Trophoblast cell (in vitro differentiated cells and primary cell): ENCODE measurements at regions not wholly inside any gene's neighbourhood (a gene's known extent, or its start where the extent isn't known, plus 50 kb on each side); places are given as distances from the start of the nearest gene placed in this dataset.
A peak's percentile ranks its signal among the peaks of the same experiment; 100 is the strongest.

ENCODE experiments used
- DNase-seq, 2 donors: peaks; one replicate each; pipeline ENCODE4 v3.0.0-alpha.2; 2016
- H2AFZ ChIP-seq: 2 replicates; pipeline ENCODE4 v1.6.1; 2013; ENCODE audit warnings: low read length, moderate library complexity, mild to moderate bottlenecking; ENCODE audit not compliant: insufficient read depth, poor library complexity
- H2AK5ac ChIP-seq: 2 replicates; pipeline ENCODE4 v1.6.1; 2013; ENCODE audit warnings: mild to moderate bottlenecking, low read length
- H2BK120ac ChIP-seq: 2 replicates; pipeline ENCODE4 v1.6.1; 2013; ENCODE audit warnings: low read length, mild to moderate bottlenecking, moderate library complexity; ENCODE audit not compliant: insufficient read depth, poor library complexity
- H2BK12ac ChIP-seq: 2 replicates; pipeline ENCODE4 v1.6.1; 2013; ENCODE audit warnings: mild to moderate bottlenecking, low read length, moderate library complexity
- H2BK5ac ChIP-seq: 2 replicates; pipeline ENCODE4 v1.6.1; 2013; ENCODE audit warnings: low read length, low read depth, moderate library complexity, mild to moderate bottlenecking; ENCODE audit not compliant: poor library complexity
- H3K14ac ChIP-seq: 2 replicates; pipeline ENCODE4 v1.6.1; 2013; ENCODE audit warnings: mild to moderate bottlenecking, low read length
- H3K18ac ChIP-seq: 2 replicates; pipeline ENCODE4 v1.6.1; 2013; ENCODE audit warnings: mild to moderate bottlenecking, low read length
- H3K23ac ChIP-seq: 2 replicates; pipeline ENCODE4 v1.6.1; 2013; ENCODE audit warnings: low read length
- H3K27ac ChIP-seq: 2 replicates; pipeline ENCODE4 v1.5.1; 2013; ENCODE audit warnings: low read depth, mild to moderate bottlenecking, inconsistent platforms, low read length, moderate library complexity
- H3K27me3 ChIP-seq: 2 replicates; pipeline ENCODE4 v1.6.1; 2013; ENCODE audit warnings: inconsistent platforms, mild to moderate bottlenecking, low read length, moderate library complexity; ENCODE audit not compliant: insufficient read depth
- H3K36me3 ChIP-seq, 2 experiments: 1 replicate in 1 of 2; 2 replicates in 1 of 2; pipeline ENCODE4 v1.6.1; 2013; ENCODE audit warnings: low read length in 2 of 2, mild to moderate bottlenecking in 2 of 2, moderate library complexity in 1 of 2; ENCODE audit not compliant: insufficient read depth in 2 of 2, control insufficient read depth in 1 of 2
- H3K4ac ChIP-seq: 2 replicates; pipeline ENCODE4 v1.6.1; 2013; ENCODE audit warnings: low read depth, mild to moderate bottlenecking, low read length, moderate library complexity
- H3K4me1 ChIP-seq, 2 experiments: 1 replicate in 1 of 2; 2 replicates in 1 of 2; pipeline ENCODE4 v1.6.1; 2013; ENCODE audit warnings: low read length in 2 of 2, mild to moderate bottlenecking in 2 of 2, moderate library complexity in 1 of 2; ENCODE audit not compliant: insufficient read depth in 2 of 2, control insufficient read depth in 1 of 2
- H3K4me2 ChIP-seq: 2 replicates; pipeline ENCODE4 v1.6.1; 2013; ENCODE audit warnings: inconsistent platforms, mild to moderate bottlenecking, low read length, moderate library complexity
- H3K4me3 ChIP-seq: 2 replicates; pipeline ENCODE4 v1.5.1; 2013; ENCODE audit warnings: mild to moderate bottlenecking, low read depth, low read length, inconsistent platforms
- H3K79me1 ChIP-seq: one replicate; pipeline ENCODE4 v1.6.1; 2013; ENCODE audit warnings: low read length
- H3K79me2 ChIP-seq: 2 replicates; pipeline ENCODE4 v1.6.1; 2013; ENCODE audit warnings: low read length, mild to moderate bottlenecking; ENCODE audit not compliant: control insufficient read depth, insufficient read depth, poor library complexity
- H3K9ac ChIP-seq: 2 replicates; pipeline ENCODE4 v1.6.1; 2013; ENCODE audit warnings: mild to moderate bottlenecking, low read length
- H3K9me3 ChIP-seq: 2 replicates; pipeline ENCODE4 v1.6.1; 2013; ENCODE audit warnings: low read depth, mild to moderate bottlenecking, control low read depth, inconsistent platforms, low read length; ENCODE audit not compliant: insufficient read depth
- H4K12ac ChIP-seq: 2 replicates; pipeline ENCODE4 v1.6.1; 2013; ENCODE audit warnings: low read depth, mild to moderate bottlenecking, low read length, moderate library complexity
- H4K8ac ChIP-seq: 2 replicates; pipeline ENCODE4 v1.6.1; 2013; ENCODE audit warnings: low read depth, mild to moderate bottlenecking, low read length, moderate library complexity
- H4K91ac ChIP-seq: one replicate; pipeline ENCODE4 v1.6.1; 2013; ENCODE audit warnings: low read depth, mild to moderate bottlenecking, low read length, moderate library complexity
- WGBS: extraction: QIAGEN DNeasy Blood & Tissue Kit; methylation state at CpG from one replicate; pipeline ENCODE4 v1.1.7; 2013; ENCODE audit warnings: missing lambda C conversion rate; ENCODE audit not compliant: insufficient read length, insufficient coverage; ENCODE audit errors: extremely low coverage; 5-methylcytosine and 5-hydroxymethylcytosine counted together

GRCh38 chrX:155751131-155751530 is 130.0 kb upstream of the VAMP7 start:
- no peaks in the 10 kb centered on the region for H3K27me3 ChIP-seq

GRCh38 chrX:155747520-155747919 is 133.6 kb upstream of the VAMP7 start:
- Histone ChIP-seq H3K79me1 (no peaks in the 10 kb centered on the region), H3K27me3 (no peaks in the 10 kb centered on the region), H3K4me3 (no peak overlapping the region), H4K8ac (no peak overlapping the region), H3K18ac (no peak overlapping the region), H3K79me2 (no peaks in the 10 kb centered on the region), H4K91ac (no peak overlapping the region), H3K9me3 (no peaks in the 10 kb centered on the region), H3K4me1 (no peaks in the 10 kb centered on the region), H2BK120ac (no peak overlapping the region), H2AK5ac (no peak overlapping the region), H3K27ac (no peak overlapping the region), H3K4ac (no peak overlapping the region), H3K23ac (no peak overlapping the region), H3K9ac (no peak overlapping the region), H3K36me3 (no peaks in the 10 kb centered on the region), H4K12ac (no peak overlapping the region), H3K14ac (no peak overlapping the region), H2BK5ac (no peak overlapping the region), H3K4me2 (no peak overlapping the region), H2BK12ac (no peak overlapping the region), H2AFZ (no peak overlapping the region)
- WGBS: no CpG with 5 or more reads among the region's 3 CpGs
- no peak for DNase-seq

More at GRCh38 chrX:155751131-155751530, 130.0 kb upstream of the VAMP7 start:
- Histone ChIP-seq H3K79me2 (no peaks in the 10 kb centered on the region), H3K27ac (no peak overlapping the region), H3K23ac (no peak overlapping the region), H4K91ac (no peak overlapping the region), H2BK5ac (no peak overlapping the region), H2BK12ac (no peak overlapping the region), H3K18ac (no peak overlapping the region), H2AK5ac (no peak overlapping the region), H2AFZ (no peak overlapping the region), H4K12ac (no peak overlapping the region), H3K9ac (no peak overlapping the region), H4K8ac (no peak overlapping the region), H3K14ac (no peak overlapping the region), H3K4ac (no peak overlapping the region), H2BK120ac (no peak overlapping the region), H3K4me3 (no peak overlapping the region), H3K79me1 (no peaks in the 10 kb centered on the region), H3K9me3 (no peaks in the 10 kb centered on the region), H3K36me3 (no peaks in the 10 kb centered on the region), H3K4me2 (no peak overlapping the region), H3K4me1 (no peaks in the 10 kb centered on the region)
- no peak for DNase-seq

GRCh38 chrX:155745792-155746191 is 133.0 kb upstream of the TMLHE start:
- H2AK5ac ChIP-seq: no peak overlapping the region
- H2BK5ac ChIP-seq: no peak overlapping the region
- no peak overlapping the region for H3K23ac ChIP-seq
- H3K36me3 ChIP-seq: no peaks in the 10 kb centered on the region
- no peak overlapping the region for H3K4ac ChIP-seq
- no CpG with 5 or more reads among the region's 2 CpGs for WGBS
- no peak overlapping the region for H3K27ac ChIP-seq
- DNase-seq: no peak
- no peak overlapping the region for H4K91ac ChIP-seq
- H2AFZ ChIP-seq: no peak overlapping the region
- no peak overlapping the region for H2BK12ac ChIP-seq
- no peak overlapping the region for H3K4me2 ChIP-seq
- H3K9me3 ChIP-seq: no peaks in the 10 kb centered on the region
- H3K79me2 ChIP-seq: no peaks in the 10 kb centered on the region
- H3K27me3 ChIP-seq: no peaks in the 10 kb centered on the region
- H4K8ac ChIP-seq: no peak overlapping the region
- H3K18ac ChIP-seq: no peak overlapping the region
- H3K14ac ChIP-seq: no peak overlapping the region
- no peak overlapping the region for H3K4me3 ChIP-seq
- no peak overlapping the region for H4K12ac ChIP-seq
- H2BK120ac ChIP-seq: no peak overlapping the region
- H3K79me1 ChIP-seq: no peaks in the 10 kb centered on the region
- H3K4me1 ChIP-seq: no peaks in the 10 kb centered on the region
- H3K9ac ChIP-seq: no peak overlapping the region

- no peaks in the 10 kb centered on the region for H3K79me2 ChIP-seq
- H4K91ac ChIP-seq: no peak overlapping the region
- WGBS: no CpG with 5 or more reads among the region's 2 CpGs
- no peak overlapping the region for H2BK12ac ChIP-seq
- H2AK5ac ChIP-seq: no peak overlapping the region
- H3K27me3 ChIP-seq: no peaks in the 10 kb centered on the region
- H3K36me3 ChIP-seq: no peaks in the 10 kb centered on the region
- H2BK120ac ChIP-seq: no peak overlapping the region
- H2BK5ac ChIP-seq: no peak overlapping the region
- no peaks in the 10 kb centered on the region for H3K79me1 ChIP-seq
- H3K4me3 ChIP-seq: no peak overlapping the region
- H3K23ac ChIP-seq: no peak overlapping the region
- no peak for DNase-seq
- no peak overlapping the region for H3K18ac ChIP-seq
- peak overlapping the region; percentile 35 for H3K4me2 ChIP-seq
- no peak overlapping the region for H3K27ac ChIP-seq
- no peaks in the 10 kb centered on the region for H3K4me1 ChIP-seq
- H4K12ac ChIP-seq: no peak overlapping the region
- no peak overlapping the region for H3K9ac ChIP-seq
- H2AFZ ChIP-seq: no peak overlapping the region
- H3K4ac ChIP-seq: no peak overlapping the region
- no peak overlapping the region for H4K8ac ChIP-seq
- no peaks in the 10 kb centered on the region for H3K9me3 ChIP-seq
- no peak overlapping the region for H3K14ac ChIP-seq
Measured at GRCh38 chrX:155744534-155744933, 131.8 kb upstream of the TMLHE start.
